Right forelimb (tissue), 1 donor: ENCODE measurements at regions not wholly inside any gene's neighbourhood (a gene's known extent, or its start where the extent isn't known, plus 50 kb on each side); places are given as distances from the start of the nearest gene placed in this dataset.
"Not testable (repeated sequence)": the region's sequence is repeated elsewhere in the genome, so short reads cannot be mapped to it uniquely, and the experiment has no call there.

Source experiments
- DNase-seq: peaks from one replicate; pipeline ENCODE4 v3.0.0-alpha.2; 2018

DNA sequence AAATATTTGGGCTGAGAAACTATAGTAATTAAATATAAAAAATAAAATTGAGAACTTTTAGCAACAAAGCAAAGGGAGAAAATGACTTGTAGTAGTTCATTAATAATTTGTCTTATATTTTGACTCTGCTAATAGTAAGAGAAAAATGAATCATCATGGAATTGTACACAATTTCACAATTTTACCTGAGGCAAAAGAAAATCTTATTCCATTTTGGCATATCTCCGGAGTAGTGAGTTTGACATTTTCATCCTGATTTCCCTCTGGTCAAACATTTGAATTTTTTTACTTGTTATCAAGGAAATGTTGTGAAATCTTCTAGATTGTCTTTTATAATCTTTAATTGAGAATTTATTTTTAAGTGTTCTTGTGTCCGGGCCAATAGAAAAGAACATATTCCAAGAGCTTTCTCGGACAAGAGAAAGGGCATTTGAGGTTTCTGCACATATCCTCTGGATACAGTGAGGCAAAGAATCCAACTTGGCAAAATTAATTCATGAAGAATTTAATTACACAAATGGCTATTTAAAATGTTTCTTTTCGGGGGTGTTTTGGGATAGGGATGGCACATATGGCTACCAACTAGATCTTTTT, 89.3 kb upstream of the IGSF10 start:
- DNase-seq = no peak

DNA sequence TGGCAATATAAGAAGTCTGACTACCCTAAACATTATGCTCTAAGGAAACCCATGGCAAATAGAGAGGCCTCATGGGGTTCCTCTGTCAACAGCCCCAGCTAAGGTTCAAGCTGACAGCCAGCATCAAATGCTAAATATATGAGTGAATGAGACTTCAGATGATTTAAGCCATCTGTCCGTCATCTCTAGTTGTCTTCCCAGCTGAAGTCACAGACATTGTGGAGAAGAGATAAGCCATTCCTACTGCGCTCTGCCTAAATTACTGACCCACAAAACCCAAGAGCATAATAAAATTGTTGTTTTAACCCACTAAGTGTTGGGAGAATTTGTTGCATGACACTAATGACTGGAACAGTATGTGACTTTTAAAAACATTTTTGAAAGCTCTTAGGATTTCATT, 87.3 kb upstream of the IGSF10 start:
- no peak for DNase-seq

- no peak for DNase-seq
Observed at GRCh38 chr3:151544164-151544548, 83.3 kb upstream of the IGSF10 start.

DNA sequence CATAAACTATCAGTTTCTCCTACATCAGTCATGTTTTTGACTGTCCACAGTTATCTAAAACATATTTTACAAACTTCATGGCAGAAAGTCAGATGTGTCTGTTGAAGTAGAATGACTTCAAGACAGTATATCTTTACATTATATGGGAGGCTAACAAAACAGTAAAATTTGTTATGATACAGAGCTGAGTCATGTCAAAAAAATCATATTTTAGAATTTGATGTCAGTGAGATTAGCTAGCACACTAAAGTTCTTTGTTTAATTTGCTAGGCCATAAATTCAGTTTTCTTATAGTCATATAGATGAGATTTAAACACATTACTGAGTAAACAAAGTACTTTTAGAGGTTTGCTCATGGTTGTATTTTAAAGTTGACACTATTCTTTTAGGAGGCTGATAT, 80.3 kb upstream of the IGSF10 start:
- no peak for DNase-seq

GRCh38 chr3:151539599-151539998, 78.7 kb upstream of the IGSF10 start:
- DNase-seq = no peak

- no peak for DNase-seq
Observed at GRCh38 chr3:151538456-151539393, 77.9 kb upstream of the IGSF10 start.

GRCh38 chr3:151537726-151538125, 76.9 kb upstream of the IGSF10 start:
- no peak for DNase-seq

- DNase-seq = no peak
Observed at GRCh38 chr3:151526757-151527156, 65.9 kb upstream of the IGSF10 start.

- no peak for DNase-seq
Observed at GRCh38 chr3:151520105-151520504, 59.2 kb upstream of the IGSF10 start.

GRCh38 chr3:151511433-151511832, 50.6 kb upstream of the IGSF10 start:
- not testable (repeated sequence) for DNase-seq
